ENCODE measurements at regions not wholly inside any gene's neighbourhood (a gene's known extent, or its start where the extent isn't known, plus 50 kb on each side); places are given as distances from the start of the nearest gene placed in this dataset.
A peak's percentile ranks its signal among the peaks of the same experiment; 100 is the strongest.

GRCh38 chr2:226274143-226274542, 525.5 kb downstream of the IRS1 start:
- no peak for DNase-seq (ENCODE audit: low read depth)

- DNase-seq (ENCODE audit: low read depth): no peak
These were observed 526.2 kb downstream of the IRS1 start for GRCh38 chr2:226273440-226273839.

- no peak for DNase-seq (ENCODE audit: low read depth)
These were observed 527.2 kb downstream of the IRS1 start for GRCh38 chr2:226272435-226272834.

GRCh38 chr2:226270285-226271058, 529.1 kb downstream of the IRS1 start:
- DNase-seq (ENCODE audit: low read depth): no peak

- DNase-seq (ENCODE audit: low read depth): no peak
These were observed 531.9 kb downstream of the IRS1 start for GRCh38 chr2:226267516-226268289.

GRCh38 chr2:226256709-226257376, 542.8 kb downstream of the IRS1 start:
- no peak for DNase-seq (ENCODE audit: low read depth)

GRCh38 chr2:226256237-226256636, 543.4 kb downstream of the IRS1 start:
- DNase-seq (ENCODE audit: low read depth): peak; percentile 64

GRCh38 chr2:226251661-226252060, 548.0 kb downstream of the IRS1 start:
- no peak for DNase-seq (ENCODE audit: low read depth)

- DNase-seq (ENCODE audit: low read depth): no peak
These were observed 552.0 kb downstream of the IRS1 start for GRCh38 chr2:226247289-226248275.

- DNase-seq (ENCODE audit: low read depth): no peak
These were observed 565.4 kb downstream of the IRS1 start for GRCh38 chr2:226234187-226234586.

- no peak for DNase-seq (ENCODE audit: low read depth)
These were observed 566.2 kb downstream of the IRS1 start for GRCh38 chr2:226233388-226233787.

GRCh38 chr2:226228080-226228479, 571.5 kb downstream of the IRS1 start:
- DNase-seq (ENCODE audit: low read depth): no peak

- no peak for DNase-seq (ENCODE audit: low read depth)
These were observed 572.3 kb downstream of the IRS1 start for GRCh38 chr2:226227341-226227740.

- no peak for DNase-seq (ENCODE audit: low read depth)
These were observed 575.9 kb downstream of the IRS1 start for GRCh38 chr2:226223704-226224103.

- no peak for DNase-seq (ENCODE audit: low read depth)
These were observed 579.1 kb downstream of the IRS1 start for GRCh38 chr2:226220511-226220910.

- no peak for DNase-seq (ENCODE audit: low read depth)
These were observed 582.4 kb downstream of the IRS1 start for GRCh38 chr2:226217191-226217590.

- DNase-seq (ENCODE audit: low read depth): no peak
These were observed 583.0 kb downstream of the IRS1 start for GRCh38 chr2:226216575-226216974.

- DNase-seq (ENCODE audit: low read depth): no peak
These were observed 583.6 kb downstream of the IRS1 start for GRCh38 chr2:226215902-226216503.

GRCh38 chr2:226213717-226214116, 585.9 kb downstream of the IRS1 start:
- peak; percentile 85 for DNase-seq (ENCODE audit: low read depth)

- DNase-seq (ENCODE audit: low read depth): peak; percentile 87
These were observed 588.2 kb downstream of the IRS1 start for GRCh38 chr2:226211439-226211838.

GRCh38 chr2:226208726-226209125, 590.9 kb downstream of the IRS1 start:
- DNase-seq (ENCODE audit: low read depth): no peak

Data from GM04503 (cell line).